ENCODE measurements at regions not wholly inside any gene's neighbourhood (a gene's known extent, or its start where the extent isn't known, plus 50 kb on each side); places are given as distances from the start of the nearest gene placed in this dataset.

DNA sequence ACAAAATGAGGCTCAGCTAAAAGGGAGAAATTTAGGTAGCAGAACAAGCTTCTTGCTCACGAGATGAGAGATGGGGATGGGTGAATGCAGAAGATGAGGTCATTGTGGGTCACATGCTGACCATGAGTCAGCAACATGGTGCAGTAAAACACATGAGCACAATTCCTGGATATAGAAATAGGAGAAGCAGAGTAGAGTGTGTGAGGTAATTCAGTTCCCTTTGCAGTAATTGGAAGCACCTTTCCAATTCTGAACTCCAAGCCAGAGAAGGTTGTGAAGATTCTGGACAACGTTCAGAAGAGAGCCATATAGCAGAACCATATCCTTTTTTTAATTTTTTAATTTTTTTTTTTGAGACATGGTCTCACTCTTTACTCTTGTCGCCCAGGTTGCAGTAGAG, 62.0 kb upstream of the LMNTD1 start:
- intact Hi-C loops (cut with DNase I): no loop called here
- H3K4me1 ChIP-seq (replicated peaks in 1 of 2): no peaks in the 10 kb centered on the region
- H3K27ac ChIP-seq: no peak overlapping the region
- WGBS, 4 donors: 56 to 66% (median 61%) methylated on average over 3 of the region's 3 CpGs
- H3K4me3 ChIP-seq: no peak overlapping the region
- peak in 6 of 7 donors; percentile 27 to 60 (median 47) for DNase-seq
- no peak for TF ChIP-seq POLR2A (IDR thresholded peaks at IDR 0.05)
- TF ChIP-seq, protein P1, sequence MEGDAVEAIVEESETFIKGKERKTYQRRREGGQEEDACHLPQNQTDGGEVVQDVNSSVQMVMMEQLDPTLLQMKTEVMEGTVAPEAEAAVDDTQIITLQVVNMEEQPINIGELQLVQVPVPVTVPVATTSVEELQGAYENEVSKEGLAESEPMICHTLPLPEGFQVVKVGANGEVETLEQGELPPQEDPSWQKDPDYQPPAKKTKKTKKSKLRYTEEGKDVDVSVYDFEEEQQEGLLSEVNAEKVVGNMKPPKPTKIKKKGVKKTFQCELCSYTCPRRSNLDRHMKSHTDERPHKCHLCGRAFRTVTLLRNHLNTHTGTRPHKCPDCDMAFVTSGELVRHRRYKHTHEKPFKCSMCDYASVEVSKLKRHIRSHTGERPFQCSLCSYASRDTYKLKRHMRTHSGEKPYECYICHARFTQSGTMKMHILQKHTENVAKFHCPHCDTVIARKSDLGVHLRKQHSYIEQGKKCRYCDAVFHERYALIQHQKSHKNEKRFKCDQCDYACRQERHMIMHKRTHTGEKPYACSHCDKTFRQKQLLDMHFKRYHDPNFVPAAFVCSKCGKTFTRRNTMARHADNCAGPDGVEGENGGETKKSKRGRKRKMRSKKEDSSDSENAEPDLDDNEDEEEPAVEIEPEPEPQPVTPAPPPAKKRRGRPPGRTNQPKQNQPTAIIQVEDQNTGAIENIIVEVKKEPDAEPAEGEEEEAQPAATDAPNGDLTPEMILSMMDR (IDR thresholded peaks at IDR 0.05): no peak
- H3K9me3 ChIP-seq (replicated peaks in 1 of 3): no peaks in the 10 kb centered on the region
- no peaks in the 10 kb centered on the region for H3K36me3 ChIP-seq (replicated peaks in 1 of 2)
- H3K27me3 ChIP-seq: no peaks in the 10 kb centered on the region

DNA sequence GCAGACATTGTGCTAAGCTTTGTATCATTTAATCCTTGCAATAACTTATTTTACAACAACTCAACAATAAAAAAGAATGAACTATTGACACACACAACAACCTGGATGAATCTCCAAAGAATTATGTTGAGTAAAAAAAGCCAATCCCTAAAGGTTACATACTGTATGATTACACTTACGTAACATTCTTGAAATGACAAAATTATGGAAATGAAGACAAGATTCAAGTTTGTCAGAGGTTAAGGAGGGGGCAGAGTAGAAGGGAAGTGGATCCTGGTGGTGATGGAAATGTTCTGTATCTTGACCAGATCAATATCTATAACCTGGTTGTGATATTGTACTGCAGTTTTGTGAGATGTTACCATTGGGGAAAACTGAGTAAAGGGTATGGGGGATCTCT, 63.2 kb upstream of the LMNTD1 start:
- intact Hi-C loops (cut with DNase I): no loop called here
- no peaks in the 10 kb centered on the region for H3K36me3 ChIP-seq (replicated peaks in 1 of 2)
- 87 to 97% (median 91%) methylated on average over 1 of the region's 1 CpG for WGBS, 4 donors
- no peaks in the 10 kb centered on the region for H3K27me3 ChIP-seq
- no peaks in the 10 kb centered on the region for H3K9me3 ChIP-seq (replicated peaks in 1 of 3)
- H3K4me3 ChIP-seq: no peak overlapping the region
- no peaks in the 10 kb centered on the region for H3K4me1 ChIP-seq (replicated peaks in 1 of 2)
- TF ChIP-seq, protein P1 (IDR thresholded peaks at IDR 0.05): no peak
- no peak for TF ChIP-seq POLR2A (IDR thresholded peaks at IDR 0.05)
- no peak overlapping the region for H3K27ac ChIP-seq
- no peak for DNase-seq

DNA sequence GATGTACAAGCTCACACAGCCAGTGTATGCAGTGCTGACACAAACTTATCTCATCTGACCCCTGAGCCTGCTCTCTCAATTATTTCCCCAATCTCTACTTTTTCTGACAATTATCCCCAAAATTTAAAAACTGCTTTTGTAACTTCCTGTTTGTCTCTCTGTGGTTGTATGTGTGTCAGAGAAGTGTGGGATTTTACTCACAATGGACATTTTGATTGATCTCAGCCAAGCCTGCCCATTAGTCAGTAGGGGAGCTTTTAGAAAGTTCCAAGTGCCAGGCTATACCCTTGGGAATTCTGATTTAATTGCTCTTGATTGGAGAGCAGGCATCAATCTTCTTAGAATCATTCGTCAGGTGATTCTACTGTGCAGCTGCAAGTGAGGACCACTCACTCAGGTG, 64.9 kb upstream of the LMNTD1 start:
- no peak overlapping the region for H3K27ac ChIP-seq
- H3K4me3 ChIP-seq: no peak overlapping the region
- H3K36me3 ChIP-seq (replicated peaks in 1 of 2): no peaks in the 10 kb centered on the region
- 79 to 100% (median 88%) methylated on average over 1 of the region's 1 CpG for WGBS, 4 donors
- no peaks in the 10 kb centered on the region for H3K9me3 ChIP-seq (replicated peaks in 1 of 3)
- no peaks in the 10 kb centered on the region for H3K4me1 ChIP-seq (replicated peaks in 1 of 2)
- no peak for DNase-seq
- TF ChIP-seq POLR2A (IDR thresholded peaks at IDR 0.05): no peak
- TF ChIP-seq, protein P1 (IDR thresholded peaks at IDR 0.05): no peak
- intact Hi-C loops (cut with DNase I): no loop called here
- no peaks in the 10 kb centered on the region for H3K27me3 ChIP-seq

DNA sequence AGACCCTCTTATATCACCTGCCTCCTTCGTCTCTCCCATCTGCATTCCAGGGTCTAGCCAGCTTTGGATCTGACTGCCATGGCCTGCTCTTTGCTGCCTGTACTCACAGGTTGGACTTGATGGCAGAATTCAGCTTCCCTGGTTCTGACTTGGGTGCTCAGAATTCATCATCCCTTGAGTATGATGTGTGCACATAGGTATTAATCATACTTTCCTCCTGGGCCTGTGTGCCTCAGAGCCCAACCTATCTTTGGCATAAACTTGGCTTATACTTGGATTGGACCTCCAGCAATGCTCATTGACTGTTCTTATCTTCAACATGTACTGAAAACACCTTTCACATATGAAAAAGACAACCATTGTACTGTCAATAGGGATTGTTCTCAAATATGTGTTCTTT, 70.7 kb upstream of the LMNTD1 start:
- intact Hi-C loops (cut with DNase I): no loop called here
- H3K9me3 ChIP-seq (replicated peaks in 1 of 3): no peaks in the 10 kb centered on the region
- H3K27ac ChIP-seq: no peak overlapping the region
- H3K36me3 ChIP-seq (replicated peaks in 1 of 2): no peaks in the 10 kb centered on the region
- WGBS, 4 donors: 92 to 100% (median 96%) methylated on average over 1 of the region's 1 CpG
- TF ChIP-seq POLR2A (IDR thresholded peaks at IDR 0.05): no peak
- TF ChIP-seq, protein P1 (IDR thresholded peaks at IDR 0.05): no peak
- no peak for DNase-seq
- no peak overlapping the region for H3K4me3 ChIP-seq
- no peaks in the 10 kb centered on the region for H3K27me3 ChIP-seq
- no peaks in the 10 kb centered on the region for H3K4me1 ChIP-seq (replicated peaks in 1 of 2)

Measured in adrenal gland (tissue), 9 donors.